ENCODE measurements at regions not wholly inside any gene's neighbourhood (a gene's known extent, or its start where the extent isn't known, plus 50 kb on each side); places are given as distances from the start of the nearest gene placed in this dataset.

DNA sequence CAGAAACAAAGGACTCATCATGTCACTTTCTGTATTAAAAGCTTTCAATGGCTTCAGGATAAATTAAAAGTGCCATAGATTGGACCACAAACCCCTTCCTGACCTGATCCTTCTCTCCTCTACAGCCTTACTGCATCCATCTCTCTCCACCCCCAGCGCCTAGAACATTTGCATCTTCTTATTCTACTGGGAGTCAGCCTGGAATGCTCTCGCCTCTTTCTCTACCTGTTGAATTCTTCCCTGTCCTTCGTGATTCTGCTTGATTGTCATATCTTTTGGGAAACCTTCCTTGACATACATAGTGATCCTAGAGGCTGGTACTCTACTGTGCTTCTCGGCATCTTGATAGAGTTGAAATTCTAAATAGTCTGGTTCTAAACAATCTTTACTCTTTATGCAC is 332.0 kb upstream of the PBX1 start:
- Histone ChIP-seq H3K4me3 (replicated peaks in 1 of 2; ENCODE audit: low read depth in 1 of 2, low read length in 2 of 2) (no peak overlapping the region), H3K27ac (ENCODE audit: low read depth, low read length) (no peak overlapping the region), H4K20me1 (ENCODE audit: insufficient read depth) (no peaks in the 10 kb centered on the region), H3K4me1 (ENCODE audit: control insufficient read depth in 1 of 2, insufficient read depth in 2 of 2, low read length in 2 of 2) (no peaks in the 10 kb centered on the region), H3K36me3 (ENCODE audit: control insufficient read depth in 1 of 2, insufficient read depth in 2 of 2, low read length in 2 of 2) (no peaks in the 10 kb centered on the region), H3K4me2 (ENCODE audit: low read length) (no peak overlapping the region), H3K9ac (ENCODE audit: low read length) (no peak overlapping the region), H3K9me2 (ENCODE audit: insufficient read depth) (no peaks in the 10 kb centered on the region), H3K27me3 (ENCODE audit: insufficient read depth, low read length) (no peaks in the 10 kb centered on the region), H2AFZ (ENCODE audit: low read depth, low read length, poor library complexity, severe bottlenecking) (no peak overlapping the region), H3K79me2 (ENCODE audit: insufficient read depth, low read length) (no peaks in the 10 kb centered on the region), H3K9me3 (ENCODE audit: control insufficient read depth in 1 of 2, insufficient read depth in 1 of 2, low read depth in 1 of 2, low read length in 2 of 2) (no peaks in the 10 kb centered on the region)
- no TSS peak for BruUV-seq (replicated peaks)
- CTCF ChIA-PET = no interaction called here
- no peak for ATAC-seq
- intact Hi-C loops (cut with micrococcal nuclease) = no loop called here
- POLR2A ChIA-PET = no interaction called here
- DNase-seq (ENCODE audit: low read depth, low spot score) = no peak
- RAD21 ChIA-PET (ENCODE audit: low non-redundant PET in 1 of 2, low total read pairs in 2 of 2, uncharacterized antibody in 2 of 2, unreplicated experiment in 2 of 2) = no interaction called here
- TF ChIP-seq EGR1 (IDR thresholded peaks at IDR 0.05; ENCODE audit: low read depth) (no peak), CEBPB (IDR thresholded peaks at IDR 0.05; ENCODE audit: low read depth) (no peak), POLR2AphosphoS5 (IDR thresholded peaks at IDR 0.05; ENCODE audit: low read depth, low read length) (no peak), ZNF274 (IDR thresholded peaks at IDR 0.05; ENCODE audit: low read depth, low read length) (no peak), ZFX (IDR thresholded peaks at IDR 0.05) (no peak), RAD21 (IDR thresholded peaks at IDR 0.05; ENCODE audit: low read depth) (no peak), ELF1 (IDR thresholded peaks at IDR 0.05; ENCODE audit: borderline replicate concordance, low read depth) (no peak), YY1 (IDR thresholded peaks at IDR 0.05; ENCODE audit: extremely low read depth, insufficient replicate concordance, low read depth, low read length) (no peak), TCF7L2 (IDR thresholded peaks at IDR 0.05; ENCODE audit: borderline replicate concordance, extremely low read depth, insufficient read depth, insufficient read length) (no peak), EZH2phosphoT487 (IDR thresholded peaks at IDR 0.05; ENCODE audit: borderline replicate concordance) (no peak)
- TF ChIP-seq, protein P1, sequence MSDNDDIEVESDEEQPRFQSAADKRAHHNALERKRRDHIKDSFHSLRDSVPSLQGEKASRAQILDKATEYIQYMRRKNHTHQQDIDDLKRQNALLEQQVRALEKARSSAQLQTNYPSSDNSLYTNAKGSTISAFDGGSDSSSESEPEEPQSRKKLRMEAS (IDR thresholded peaks at IDR 0.05) = no peak
- TF ChIP-seq, protein P2, sequence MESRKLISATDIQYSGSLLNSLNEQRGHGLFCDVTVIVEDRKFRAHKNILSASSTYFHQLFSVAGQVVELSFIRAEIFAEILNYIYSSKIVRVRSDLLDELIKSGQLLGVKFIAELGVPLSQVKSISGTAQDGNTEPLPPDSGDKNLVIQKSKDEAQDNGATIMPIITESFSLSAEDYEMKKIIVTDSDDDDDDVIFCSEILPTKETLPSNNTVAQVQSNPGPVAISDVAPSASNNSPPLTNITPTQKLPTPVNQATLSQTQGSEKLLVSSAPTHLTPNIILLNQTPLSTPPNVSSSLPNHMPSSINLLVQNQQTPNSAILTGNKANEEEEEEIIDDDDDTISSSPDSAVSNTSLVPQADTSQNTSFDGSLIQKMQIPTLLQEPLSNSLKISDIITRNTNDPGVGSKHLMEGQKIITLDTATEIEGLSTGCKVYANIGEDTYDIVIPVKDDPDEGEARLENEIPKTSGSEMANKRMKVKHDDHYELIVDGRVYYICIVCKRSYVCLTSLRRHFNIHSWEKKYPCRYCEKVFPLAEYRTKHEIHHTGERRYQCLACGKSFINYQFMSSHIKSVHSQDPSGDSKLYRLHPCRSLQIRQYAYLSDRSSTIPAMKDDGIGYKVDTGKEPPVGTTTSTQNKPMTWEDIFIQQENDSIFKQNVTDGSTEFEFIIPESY (IDR thresholded peaks at IDR 0.05; ENCODE audit: extremely low read depth, insufficient replicate concordance, low read length) = no peak
- TF ChIP-seq, protein P3, sequence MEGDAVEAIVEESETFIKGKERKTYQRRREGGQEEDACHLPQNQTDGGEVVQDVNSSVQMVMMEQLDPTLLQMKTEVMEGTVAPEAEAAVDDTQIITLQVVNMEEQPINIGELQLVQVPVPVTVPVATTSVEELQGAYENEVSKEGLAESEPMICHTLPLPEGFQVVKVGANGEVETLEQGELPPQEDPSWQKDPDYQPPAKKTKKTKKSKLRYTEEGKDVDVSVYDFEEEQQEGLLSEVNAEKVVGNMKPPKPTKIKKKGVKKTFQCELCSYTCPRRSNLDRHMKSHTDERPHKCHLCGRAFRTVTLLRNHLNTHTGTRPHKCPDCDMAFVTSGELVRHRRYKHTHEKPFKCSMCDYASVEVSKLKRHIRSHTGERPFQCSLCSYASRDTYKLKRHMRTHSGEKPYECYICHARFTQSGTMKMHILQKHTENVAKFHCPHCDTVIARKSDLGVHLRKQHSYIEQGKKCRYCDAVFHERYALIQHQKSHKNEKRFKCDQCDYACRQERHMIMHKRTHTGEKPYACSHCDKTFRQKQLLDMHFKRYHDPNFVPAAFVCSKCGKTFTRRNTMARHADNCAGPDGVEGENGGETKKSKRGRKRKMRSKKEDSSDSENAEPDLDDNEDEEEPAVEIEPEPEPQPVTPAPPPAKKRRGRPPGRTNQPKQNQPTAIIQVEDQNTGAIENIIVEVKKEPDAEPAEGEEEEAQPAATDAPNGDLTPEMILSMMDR (IDR thresholded peaks at IDR 0.05 in 2 of 3, conservative IDR thresholded peaks at IDR 0.05 in 1 of 3; ENCODE audit: borderline replicate concordance in 1 of 3, insufficient read depth in 1 of 3, low read depth in 2 of 3, low read length in 2 of 3) = no peak
- TF ChIP-seq, protein P4, sequence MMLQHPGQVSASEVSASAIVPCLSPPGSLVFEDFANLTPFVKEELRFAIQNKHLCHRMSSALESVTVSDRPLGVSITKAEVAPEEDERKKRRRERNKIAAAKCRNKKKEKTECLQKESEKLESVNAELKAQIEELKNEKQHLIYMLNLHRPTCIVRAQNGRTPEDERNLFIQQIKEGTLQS (IDR thresholded peaks at IDR 0.05) = no peak

Data from HCT116 (cell line).